Gastrocnemius medialis (tissue), 4 donors: ENCODE measurements at regions not wholly inside any gene's neighbourhood (a gene's known extent, or its start where the extent isn't known, plus 50 kb on each side); places are given as distances from the start of the nearest gene placed in this dataset.
"Not testable (repeated sequence)": the region's sequence is repeated elsewhere in the genome, so short reads cannot be mapped to it uniquely, and the experiment has no call there.

Experiments used
- ATAC-seq, 2 donors: fragments of 150-250 bp; one replicate each; pipeline ENCODE4 v1.9.1; 2016
- DNase-seq, 2 donors: peaks; one replicate each; pipeline ENCODE4 v3.0.0-alpha.2; 2019
- H3K27ac ChIP-seq, 4 donors: fragments of 200-600 bp; sonication (generic); 1 replicate in 1 of 4; 2 replicates in 3 of 4; pipeline ENCODE4 v1.5.1; 2016 to 2018; ENCODE audit warnings: mild to moderate bottlenecking in 2 of 4, moderate library complexity in 1 of 4
- H3K27me3 ChIP-seq, 3 donors: fragments of 200-600 bp; sonication (generic) in 2 of 3; 1 replicate in 1 of 3; 2 replicates in 2 of 3; pipeline versions ENCODE4 v1.5.1 to v1.6.0; 2016 to 2019; ENCODE audit warnings: mild to moderate bottlenecking in 1 of 3, moderate library complexity in 1 of 3
- H3K36me3 ChIP-seq, 2 donors: fragments of 200-600 bp; sonication (generic) in 1 of 2; one replicate each; pipeline ENCODE4 v1.5.1; 2017 to 2018
- H3K4me1 ChIP-seq, 2 donors: fragments of 200-600 bp; sonication (generic) in 1 of 2; one replicate each; pipeline ENCODE4 v1.5.1; 2016 to 2017; ENCODE audit warnings: mild to moderate bottlenecking in 2 of 2
- H3K4me3 ChIP-seq, 4 donors: fragments of 200-600 bp; sonication (generic) in 3 of 4; 1 replicate in 1 of 4; 2 replicates in 3 of 4; pipeline ENCODE4 v1.5.1; 2016 to 2019; ENCODE audit warnings: mild to moderate bottlenecking in 2 of 4
- H3K9me3 ChIP-seq, 3 donors: fragments of 200-600 bp; sonication (generic) in 2 of 3; 1 replicate in 1 of 3; 2 replicates in 2 of 3; pipeline ENCODE4 v1.5.1; 2016 to 2019
- CTCF ChIP-seq, 5 experiments: fragments of 450-650 bp in 3 of 5; fragments of 200-600 bp in 2 of 5; sonication (generic) in 2 of 5; IDR thresholded peaks in 4 of 5; conservative IDR thresholded peaks in 1 of 5; 1 replicate in 4 of 5; 2 replicates in 1 of 5; pipeline ENCODE4 v1.5.1; 2016 to 2019; ENCODE audit warnings: antibody characterized with exemption in 5 of 5, mild to moderate bottlenecking in 3 of 5, moderate library complexity in 3 of 5
- POLR2A ChIP-seq, 2 donors: fragments of 450-650 bp; IDR thresholded peaks; one replicate each; pipeline ENCODE4 v1.6.1; 2017; ENCODE audit warnings: antibody characterized with exemption in 2 of 2, mild to moderate bottlenecking in 2 of 2, moderate library complexity in 2 of 2
- in situ Hi-C, 4 donors: fragments of 200-750 bp; cut with MboI; loops; one replicate each; pipeline versions ENCODE4 v1.15.0 to v1.8.0; 2017; ENCODE audit warnings: low sequenced_read_pairs in 4 of 4
- intact Hi-C: fragments of 100-400 bp; cut with DNase I; formaldehyde crosslinking; loops from one replicate; pipeline ENCODE4 v1.15.1; 2023; ENCODE audit warnings: low total_unique reads

- in situ Hi-C loops: no loop called here
- H3K9me3 ChIP-seq: no peaks in the 10 kb centered on the region
- ATAC-seq (no peak), DNase-seq (no peak)
- no peaks in the 10 kb centered on the region for H3K27me3 ChIP-seq
- no peaks in the 10 kb centered on the region for H3K36me3 ChIP-seq
- no peak overlapping the region for H3K4me3 ChIP-seq
- intact Hi-C loops: no loop called here
- TF ChIP-seq POLR2A (IDR thresholded peaks at IDR 0.05): no peak
- H3K4me1 ChIP-seq: no peaks in the 10 kb centered on the region
- no peak overlapping the region for H3K27ac ChIP-seq
Observed at GRCh38 chr6:92648364-92649086, 770.8 kb downstream of the EPHA7 start.

- in situ Hi-C loops: no loop called here
- intact Hi-C loops: no loop called here
- H3K9me3 ChIP-seq: no peaks in the 10 kb centered on the region
- H3K4me1 ChIP-seq: no peaks in the 10 kb centered on the region
- H3K27me3 ChIP-seq: no peaks in the 10 kb centered on the region
- H3K27ac ChIP-seq: no peak overlapping the region
- no peak overlapping the region for H3K4me3 ChIP-seq
- TF ChIP-seq CTCF (IDR thresholded peaks at IDR 0.05 in 4 of 5, conservative IDR thresholded peaks at IDR 0.05 in 1 of 5) (no peak), POLR2A (IDR thresholded peaks at IDR 0.05) (no peak)
- no peak for DNase-seq
- H3K36me3 ChIP-seq: no peaks in the 10 kb centered on the region
- ATAC-seq: no peak
Observed at GRCh38 chr6:92647630-92648029, 771.7 kb downstream of the EPHA7 start.

- DNase-seq: peak in 1 of 2 donors; percentile 8
- H3K4me3 ChIP-seq, H3K9me3 ChIP-seq, intact Hi-C loops, H3K27me3 ChIP-seq, ATAC-seq, H3K27ac ChIP-seq, H3K36me3 ChIP-seq, in situ Hi-C loops, H3K4me1 ChIP-seq: not testable (repeated sequence)
Observed at GRCh38 chr6:92644104-92644791, 775.1 kb downstream of the EPHA7 start.

DNA sequence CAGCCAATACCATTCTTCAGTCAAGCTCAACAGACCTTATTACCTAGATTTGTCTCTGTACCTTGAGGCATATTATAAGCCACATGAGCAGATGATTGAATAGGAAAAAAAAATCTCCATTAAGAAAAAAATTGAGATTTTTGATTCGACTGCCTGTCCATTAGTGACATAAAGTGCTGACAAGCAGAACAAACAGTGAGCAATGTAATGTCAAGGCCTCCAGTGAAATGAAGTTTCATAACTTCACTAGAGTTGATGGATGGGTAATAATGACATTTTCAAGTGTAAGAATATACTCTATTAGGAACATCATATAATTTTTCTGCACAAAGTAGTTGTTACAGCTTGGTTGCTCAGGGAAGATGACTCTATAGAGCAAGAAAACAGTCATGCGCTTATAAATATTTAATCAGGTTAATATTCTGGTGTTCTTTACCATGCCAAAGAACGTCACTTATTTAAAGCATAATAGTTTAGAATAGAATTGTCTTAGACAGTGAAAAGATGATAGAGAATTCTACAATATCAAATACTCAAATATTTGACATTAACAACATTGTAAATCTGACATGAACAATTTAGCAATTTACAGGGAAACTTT lies 783.7 kb downstream of the EPHA7 start:
- DNase-seq: no peak
- Histone ChIP-seq H3K27me3 (no peaks in the 10 kb centered on the region), H3K4me1 (no peaks in the 10 kb centered on the region), H3K27ac (no peak overlapping the region), H3K4me3 (no peak overlapping the region), H3K9me3 (no peaks in the 10 kb centered on the region), H3K36me3 (no peaks in the 10 kb centered on the region)
- intact Hi-C loops (no loop called here), in situ Hi-C loops (no loop called here)
- no peak for TF ChIP-seq CTCF (IDR thresholded peaks at IDR 0.05 in 4 of 5, conservative IDR thresholded peaks at IDR 0.05 in 1 of 5)
- TF ChIP-seq POLR2A (IDR thresholded peaks at IDR 0.05): no peak
- no peak for ATAC-seq

DNA sequence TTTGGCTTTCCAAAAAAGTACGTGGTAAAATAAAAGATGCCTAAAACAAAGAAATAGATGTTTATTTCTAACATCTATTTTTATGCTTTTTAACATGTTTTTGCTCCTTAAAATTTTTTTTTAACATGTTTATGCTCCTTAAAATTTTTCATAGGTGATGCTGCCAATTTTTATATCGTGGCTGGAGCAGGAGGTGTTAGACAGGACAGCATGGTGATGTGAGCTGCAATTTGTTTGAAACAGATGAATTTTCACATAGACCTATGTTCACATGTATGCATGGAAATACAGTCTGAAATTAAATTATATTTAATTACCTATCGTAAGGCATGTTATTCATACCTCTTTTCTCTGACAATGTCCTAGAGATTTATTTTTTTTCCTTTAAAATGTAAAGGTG lies 784.8 kb downstream of the EPHA7 start:
- Histone ChIP-seq H3K4me3 (no peak overlapping the region), H3K9me3 (no peaks in the 10 kb centered on the region), H3K4me1 (no peaks in the 10 kb centered on the region), H3K36me3 (no peaks in the 10 kb centered on the region), H3K27ac (no peak overlapping the region), H3K27me3 (no peaks in the 10 kb centered on the region)
- in situ Hi-C loops: no loop called here
- no peak for TF ChIP-seq CTCF (IDR thresholded peaks at IDR 0.05 in 4 of 5, conservative IDR thresholded peaks at IDR 0.05 in 1 of 5)
- no peak for TF ChIP-seq POLR2A (IDR thresholded peaks at IDR 0.05)
- ATAC-seq: no peak
- DNase-seq: no peak
- intact Hi-C loops: no loop called here
